A673 (cell line): ENCODE measurements at regions not wholly inside any gene's neighbourhood (a gene's known extent, or its start where the extent isn't known, plus 50 kb on each side); places are given as distances from the start of the nearest gene placed in this dataset.

Experiments used
- BruUV-seq: library from RNA; stranded (reverse); fragments of 400-500 nt; replicated peaks from 2 replicates; lab custom pipeline; 2021; lab: Mats Ljungman, UMichigan
- CTCF ChIA-PET: fragments of 300-600 bp; sonication (Branson Sonifier 250); formaldehyde crosslinking; loops from one replicate; lab custom pipeline; 2022; ENCODE audit warnings: antibody characterized with exemption; lab: Charles Lee
- POLR2A ChIA-PET: fragments of 300-600 bp; sonication (Branson Sonifier 250); formaldehyde crosslinking; loops from one replicate; lab custom pipeline; 2022; ENCODE audit warnings: antibody characterized with exemption; ENCODE audit not compliant: low non-redundant PET; lab: Charles Lee
- DNase-seq: peaks from one replicate; pipeline ENCODE4 v3.0.0-alpha.2; 2015; ENCODE audit warnings: low spot score
- H3K27ac ChIP-seq: fragments of 200-600 bp; sonication (generic); 2 replicates; pipeline ENCODE4 v1.5.1; 2016; ENCODE audit warnings: mixed run types, low read depth, mild to moderate bottlenecking, mixed read lengths, antibody characterized with exemption, low read length; ENCODE audit not compliant: poor library complexity, severe bottlenecking
- H3K27me3 ChIP-seq: fragments of 200-600 bp; sonication (generic); replicated peaks from 2 replicates; pipeline ENCODE4 v1.6.1; 2017; ENCODE audit warnings: mixed run types, low read depth, mild to moderate bottlenecking, mixed read lengths, antibody characterized with exemption, low read length; ENCODE audit not compliant: insufficient read depth, poor library complexity
- H3K36me3 ChIP-seq: fragments of 200-600 bp; sonication (generic); 2 replicates; pipeline ENCODE4 v1.6.1; 2016; ENCODE audit warnings: mixed run types, mild to moderate bottlenecking, mixed read lengths, antibody characterized with exemption, low read length; ENCODE audit not compliant: insufficient read depth, poor library complexity, severe bottlenecking
- H3K4me1 ChIP-seq: fragments of 200-600 bp; sonication (generic); 2 replicates; pipeline ENCODE4 v1.6.1; 2017; ENCODE audit warnings: mixed run types, mild to moderate bottlenecking, mixed read lengths, antibody characterized with exemption, low read length; ENCODE audit not compliant: insufficient read depth, poor library complexity, severe bottlenecking
- H3K4me3 ChIP-seq: fragments of 200-600 bp; sonication (generic); 2 replicates; pipeline ENCODE4 v1.5.1; 2016; ENCODE audit warnings: low read depth, mixed run types, mild to moderate bottlenecking, mixed read lengths, low read length; ENCODE audit not compliant: poor library complexity, severe bottlenecking
- H3K9me3 ChIP-seq: fragments of 200-600 bp; sonication (generic); 2 replicates; pipeline ENCODE4 v1.6.1; 2016; ENCODE audit warnings: mixed run types, low read depth, mild to moderate bottlenecking, mixed read lengths, antibody characterized with exemption, low read length; ENCODE audit not compliant: poor library complexity, severe bottlenecking
- CTCF ChIP-seq: fragments of 300-800, 200-600 bp; sonication (generic); conservative IDR thresholded peaks from 2 replicates; pipeline ENCODE4 v1.5.1; 2017; ENCODE audit warnings: low read depth, mild to moderate bottlenecking, antibody characterized with exemption, low read length, moderate library complexity, mixed read lengths
- EZH2 ChIP-seq: fragments of 200-600 bp; sonication (generic); IDR thresholded peaks from 2 replicates; pipeline ENCODE4 v1.6.1; 2017; ENCODE audit warnings: borderline replicate concordance, low read depth, mild to moderate bottlenecking, mixed read lengths, antibody characterized with exemption, low read length; ENCODE audit not compliant: poor library complexity, severe bottlenecking
- intact Hi-C: fragments of 100-400 bp; cut with micrococcal nuclease; formaldehyde crosslinking; loops from one replicate; pipeline ENCODE4 v1.10.0; 2022; ENCODE audit not compliant: unreplicated experiment

- intact Hi-C loops: loop anchor here (5.0 to 10.0 kb wide), 2 partner anchors 743 to 1055 kb away; no protein-coding TSS in a partner anchor
- POLR2A ChIA-PET: no interaction called here
- H3K27ac ChIP-seq: no peak overlapping the region
- no TSS peak for BruUV-seq
- TF ChIP-seq EZH2 (no peak), CTCF (peak; percentile 97)
- CTCF ChIA-PET: interaction anchor here (0.5 to 1.4 kb wide), 7 partner anchors 10 to 1119 kb away, joined by 3 to 17 read pairs (median 4); no protein-coding TSS in a partner anchor
- no peak overlapping the region for H3K4me3 ChIP-seq
- no peaks in the 10 kb centered on the region for H3K9me3 ChIP-seq
- DNase-seq: peak; percentile 80
- no peaks in the 10 kb centered on the region for H3K4me1 ChIP-seq
- no peaks in the 10 kb centered on the region for H3K27me3 ChIP-seq
- no peaks in the 10 kb centered on the region for H3K36me3 ChIP-seq
These were observed 122.3 kb upstream of the LYZL2 start for GRCh38 chr10:30751678-30752331.

GRCh38 chr10:30750971-30751677 lies 121.6 kb upstream of the LYZL2 start:
- no TSS peak for BruUV-seq
- no peak overlapping the region for H3K27ac ChIP-seq
- CTCF ChIA-PET: interaction anchor here (0.5 to 1.4 kb wide), 3 partner anchors 212 to 1057 kb away, joined by 3 to 17 read pairs (median 11); no protein-coding TSS in a partner anchor

GRCh38 chr10:30749385-30749784 lies 119.8 kb upstream of the LYZL2 start:
- no TSS peak for BruUV-seq
- Histone ChIP-seq H3K4me3 (no peak overlapping the region), H3K4me1 (no peaks in the 10 kb centered on the region), H3K36me3 (no peaks in the 10 kb centered on the region), H3K9me3 (no peaks in the 10 kb centered on the region), H3K27me3 (no peaks in the 10 kb centered on the region), H3K27ac (no peak overlapping the region)
- intact Hi-C loops: no loop called here
- CTCF ChIA-PET: interaction anchor here (0.6 kb wide), 1 partner anchor 693 kb away, joined by 3 read pairs; no protein-coding TSS in a partner anchor
- TF ChIP-seq CTCF (no peak), EZH2 (no peak)
- POLR2A ChIA-PET: no interaction called here
- DNase-seq: no peak

More at GRCh38 chr10:30750971-30751677, 121.6 kb upstream of the LYZL2 start:
- H3K9me3 ChIP-seq: no peaks in the 10 kb centered on the region
- POLR2A ChIA-PET: no interaction called here
- DNase-seq: no peak
- intact Hi-C loops: loop anchor here (5.0 to 10.0 kb wide), 2 partner anchors 744 to 1056 kb away; no protein-coding TSS in a partner anchor
- no peaks in the 10 kb centered on the region for H3K4me1 ChIP-seq
- no peaks in the 10 kb centered on the region for H3K36me3 ChIP-seq
- H3K4me3 ChIP-seq: no peak overlapping the region
- TF ChIP-seq CTCF (no peak), EZH2 (no peak)
- H3K27me3 ChIP-seq: no peaks in the 10 kb centered on the region
